Mammary epithelial cell (primary cell): ENCODE measurements at regions not wholly inside any gene's neighbourhood (a gene's known extent, or its start where the extent isn't known, plus 50 kb on each side); places are given as distances from the start of the nearest gene placed in this dataset.

Experiments
- CTCF ChIP-seq, 2 donors: IDR thresholded peaks in 1 of 2; conservative IDR thresholded peaks in 1 of 2; 2 replicates each; pipeline ENCODE4 v1.5.1; 2011 to 2012; ENCODE audit warnings: inconsistent platforms in 2 of 2, low read length in 2 of 2, mild to moderate bottlenecking in 2 of 2, control low read depth in 1 of 2, low read depth in 1 of 2; ENCODE audit not compliant: insufficient read depth in 1 of 2; ENCODE audit errors: extremely low read depth in 1 of 2
- EZH2 ChIP-seq: IDR thresholded peaks from 2 replicates; pipeline ENCODE4 v1.6.1; 2012; ENCODE audit warnings: low read length, inconsistent platforms, borderline replicate concordance

DNA sequence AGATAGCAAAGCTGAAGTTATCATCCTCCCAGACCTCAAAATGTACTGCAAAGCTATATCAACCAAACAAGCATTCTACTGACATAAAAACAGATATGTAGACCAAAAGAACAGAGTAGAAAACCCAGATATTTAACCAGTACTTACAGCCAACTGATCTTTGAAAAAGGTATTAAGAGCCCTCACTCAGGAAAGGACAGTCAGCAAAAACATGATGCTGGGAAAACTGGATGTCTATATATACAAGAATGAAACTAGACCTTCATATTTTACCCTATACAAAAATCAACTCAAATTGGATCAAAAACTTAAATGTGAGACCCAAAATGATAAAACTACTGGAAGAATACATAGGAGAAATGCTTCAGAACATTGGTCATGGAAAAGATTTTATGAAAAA lies 87.5 kb upstream of the MME start:
- TF ChIP-seq CTCF (conservative IDR thresholded peaks at IDR 0.05 in 1 of 2, IDR thresholded peaks at IDR 0.05 in 1 of 2; ENCODE audit: extremely low read depth in 1 of 2, insufficient read depth in 1 of 2, low read depth in 1 of 2, low read length in 2 of 2) (no peak), EZH2 (no peak)
